ENCODE measurements at regions not wholly inside any gene's neighbourhood (a gene's known extent, or its start where the extent isn't known, plus 50 kb on each side); places are given as distances from the start of the nearest gene placed in this dataset.

- Histone ChIP-seq H2AFZ (ENCODE audit: control insufficient read depth, low read length) (no peak overlapping the region), H3K4me1 (ENCODE audit: control insufficient read depth, extremely low read depth, insufficient read depth, low read length) (peaks cover 21% of the 10 kb centered on the region), H3K36me3 (ENCODE audit: control insufficient read depth in 2 of 2, extremely low read depth in 1 of 2, insufficient read depth in 2 of 2, low read length in 2 of 2) (no peaks in the 10 kb centered on the region), H3K9me3 (ENCODE audit: control insufficient read depth, low read depth, low read length) (no peaks in the 10 kb centered on the region), H3K4me3 (ENCODE audit: control insufficient read depth in 2 of 3, extremely low read depth in 1 of 3, insufficient read depth in 2 of 3, low read depth in 1 of 3, low read length in 3 of 3) (no peak overlapping the region), H4K20me1 (ENCODE audit: control insufficient read depth, extremely low read depth, insufficient read depth, low read length) (no peaks in the 10 kb centered on the region), H3K27me3 (ENCODE audit: control insufficient read depth, extremely low read depth, insufficient read depth, low read length) (no peaks in the 10 kb centered on the region), H3K27ac (ENCODE audit: control insufficient read depth, insufficient read depth, low read length) (no peak overlapping the region), H3K4me2 (ENCODE audit: control insufficient read depth, extremely low read depth, insufficient read depth, low read depth, low read length) (no peak overlapping the region), H3K79me2 (ENCODE audit: control insufficient read depth, insufficient read depth, low read length) (no peaks in the 10 kb centered on the region), H3K9me1 (ENCODE audit: control insufficient read depth, extremely low read depth, insufficient read depth, low read length) (no peaks in the 10 kb centered on the region), H3K9ac (ENCODE audit: control insufficient read depth, extremely low read depth, insufficient read depth, low read length) (no peak overlapping the region)
- dilution Hi-C loops (cut with MboI; ENCODE audit: extremely low pct_ligation_motif_present, low sequenced_read_pairs) = no loop called here
- no peak for DNase-seq (ENCODE audit: low read depth, low spot score)
- no peak for TF ChIP-seq CTCF (optimal IDR thresholded peaks at IDR 0.05 in 1 of 3, IDR thresholded peaks at IDR 0.05 in 1 of 3, conservative IDR thresholded peaks at IDR 0.05 in 1 of 3; ENCODE audit: extremely low read depth in 1 of 3, insufficient read depth in 2 of 3, low read length in 3 of 3)
- no peak for TF ChIP-seq EZH2 (IDR thresholded peaks at IDR 0.05; ENCODE audit: low read length)
- FAIRE-seq = no peak
These were observed 118.8 kb upstream of the GALNT15 start for GRCh38 chr3:16055606-16056211.

GRCh38 chr3:16056217-16056616 is 118.3 kb upstream of the GALNT15 start:
- dilution Hi-C loops (cut with MboI; ENCODE audit: extremely low pct_ligation_motif_present, low sequenced_read_pairs) = no loop called here
- no peak overlapping the region for H2AFZ ChIP-seq (ENCODE audit: control insufficient read depth, low read length)
- TF ChIP-seq EZH2 (IDR thresholded peaks at IDR 0.05; ENCODE audit: low read length) (no peak), CTCF (optimal IDR thresholded peaks at IDR 0.05 in 1 of 3, IDR thresholded peaks at IDR 0.05 in 1 of 3, conservative IDR thresholded peaks at IDR 0.05 in 1 of 3; ENCODE audit: extremely low read depth in 1 of 3, insufficient read depth in 2 of 3, low read length in 3 of 3) (no peak)
- no peak overlapping the region for H3K27ac ChIP-seq (ENCODE audit: control insufficient read depth, insufficient read depth, low read length)
- no peak overlapping the region for H3K9ac ChIP-seq (ENCODE audit: control insufficient read depth, extremely low read depth, insufficient read depth, low read length)
- DNase-seq (ENCODE audit: low read depth, low spot score) (no peak), FAIRE-seq (no peak)
- H3K9me1 ChIP-seq (ENCODE audit: control insufficient read depth, extremely low read depth, insufficient read depth, low read length) = no peaks in the 10 kb centered on the region
- H4K20me1 ChIP-seq (ENCODE audit: control insufficient read depth, extremely low read depth, insufficient read depth, low read length) = no peaks in the 10 kb centered on the region
- no peaks in the 10 kb centered on the region for H3K36me3 ChIP-seq (ENCODE audit: control insufficient read depth in 2 of 2, extremely low read depth in 1 of 2, insufficient read depth in 2 of 2, low read length in 2 of 2)
- no peaks in the 10 kb centered on the region for H3K9me3 ChIP-seq (ENCODE audit: control insufficient read depth, low read depth, low read length)
- H3K4me2 ChIP-seq (ENCODE audit: control insufficient read depth, extremely low read depth, insufficient read depth, low read depth, low read length) = no peak overlapping the region
- H3K79me2 ChIP-seq (ENCODE audit: control insufficient read depth, insufficient read depth, low read length) = no peaks in the 10 kb centered on the region
- no peaks in the 10 kb centered on the region for H3K27me3 ChIP-seq (ENCODE audit: control insufficient read depth, extremely low read depth, insufficient read depth, low read length)
- peaks cover 27% of the 10 kb centered on the region for H3K4me1 ChIP-seq (ENCODE audit: control insufficient read depth, extremely low read depth, insufficient read depth, low read length)
- H3K4me3 ChIP-seq (ENCODE audit: control insufficient read depth in 2 of 3, extremely low read depth in 1 of 3, insufficient read depth in 2 of 3, low read depth in 1 of 3, low read length in 3 of 3) = no peak overlapping the region

All from keratinocyte (primary cell).